ENCODE measurements at regions not wholly inside any gene's neighbourhood (a gene's known extent, or its start where the extent isn't known, plus 50 kb on each side); places are given as distances from the start of the nearest gene placed in this dataset.
"Not testable (repeated sequence)": the region's sequence is repeated elsewhere in the genome, so short reads cannot be mapped to it uniquely, and the experiment has no call there.

DNA sequence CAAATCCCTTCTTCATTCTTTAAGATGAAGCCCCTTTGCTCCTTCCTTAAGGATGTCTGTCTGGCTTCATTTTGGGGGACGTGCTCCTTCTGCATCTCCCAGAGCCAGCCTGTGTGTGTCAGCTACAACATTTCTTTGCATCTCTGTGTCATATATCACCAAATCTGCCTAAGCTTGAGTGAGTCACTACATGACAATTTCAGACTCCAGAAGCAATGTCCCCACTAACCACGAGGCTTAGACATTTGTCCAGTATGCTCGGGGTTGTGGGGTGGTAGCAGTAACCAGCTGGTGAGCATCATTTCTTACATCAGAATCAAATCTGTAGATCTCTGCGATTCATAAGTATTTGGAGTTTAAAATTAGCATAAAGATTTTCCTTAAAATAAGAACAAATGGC lies 54.1 kb upstream of the USP14 start:
- H3K27me3 ChIP-seq (ENCODE audit: low read depth); in situ Hi-C loops (cut with MboI; ENCODE audit: low sequenced_read_pairs); H3K4me1 ChIP-seq; H3K36me3 ChIP-seq (replicated peaks); H3K9me3 ChIP-seq; DNase-seq (ENCODE audit: low spot score in 2 of 2); H3K4me3 ChIP-seq: not testable (repeated sequence)

GRCh38 chr18:105161-106053 lies 53.0 kb upstream of the USP14 start:
- in situ Hi-C loops (cut with MboI; ENCODE audit: low sequenced_read_pairs); DNase-seq (ENCODE audit: low spot score in 2 of 2): not testable (repeated sequence)

GRCh38 chr18:106054-106851 lies 52.1 kb upstream of the USP14 start:
- H3K4me3 ChIP-seq; H3K9me3 ChIP-seq; H3K36me3 ChIP-seq (replicated peaks); H3K4me1 ChIP-seq; in situ Hi-C loops (cut with MboI; ENCODE audit: low sequenced_read_pairs); H3K27me3 ChIP-seq (ENCODE audit: low read depth); DNase-seq (ENCODE audit: low spot score in 2 of 2): not testable (repeated sequence)

More at GRCh38 chr18:105161-106053, 53.0 kb upstream of the USP14 start:
- H3K4me3 ChIP-seq; H3K9me3 ChIP-seq; H3K36me3 ChIP-seq (replicated peaks); H3K4me1 ChIP-seq; H3K27me3 ChIP-seq (ENCODE audit: low read depth): not testable (repeated sequence)

- DNase-seq (ENCODE audit: low spot score in 2 of 2); in situ Hi-C loops (cut with MboI; ENCODE audit: low sequenced_read_pairs); H3K9me3 ChIP-seq; H3K36me3 ChIP-seq (replicated peaks); H3K4me1 ChIP-seq; H3K4me3 ChIP-seq; H3K27me3 ChIP-seq (ENCODE audit: low read depth): not testable (repeated sequence)
Observed at GRCh38 chr18:106868-107384, 51.4 kb upstream of the USP14 start.

- DNase-seq (ENCODE audit: low spot score in 2 of 2) = peak in 1 of 2 experiments; percentile 26
- H3K4me1 ChIP-seq; in situ Hi-C loops (cut with MboI; ENCODE audit: low sequenced_read_pairs); H3K27me3 ChIP-seq (ENCODE audit: low read depth); H3K9me3 ChIP-seq; H3K36me3 ChIP-seq (replicated peaks); H3K4me3 ChIP-seq: not testable (repeated sequence)
Observed at GRCh38 chr18:107464-107863, 50.9 kb upstream of the USP14 start.

GRCh38 chr18:107947-108664 lies 50.3 kb upstream of the USP14 start:
- in situ Hi-C loops (cut with MboI; ENCODE audit: low sequenced_read_pairs); H3K4me1 ChIP-seq; H3K4me3 ChIP-seq; H3K36me3 ChIP-seq (replicated peaks); H3K9me3 ChIP-seq; DNase-seq (ENCODE audit: low spot score in 2 of 2); H3K27me3 ChIP-seq (ENCODE audit: low read depth): not testable (repeated sequence)
